ENCODE measurements at regions not wholly inside any gene's neighbourhood (a gene's known extent, or its start where the extent isn't known, plus 50 kb on each side); places are given as distances from the start of the nearest gene placed in this dataset.

- TF ChIP-seq CTCF (IDR thresholded peaks at IDR 0.05; ENCODE audit: low read depth, low read length) (no peak), POLR2A (IDR thresholded peaks at IDR 0.05; ENCODE audit: extremely low read depth, insufficient read length) (no peak)
These were observed 155.0 kb upstream of the SEMA3C start for GRCh38 chr7:81073931-81074251.
